ENCODE measurements at regions not wholly inside any gene's neighbourhood (a gene's known extent, or its start where the extent isn't known, plus 50 kb on each side); places are given as distances from the start of the nearest gene placed in this dataset.

- CTCF ChIA-PET = no interaction called here
- no peak overlapping the region for H3K27ac Mint-ChIP-seq
- H3K4me1 Mint-ChIP-seq (ENCODE audit: low read depth) = no peaks in the 10 kb centered on the region
- H3K27me3 Mint-ChIP-seq = peaks cover 8% of the 10 kb centered on the region
- no peak for ATAC-seq
- POLR2A ChIA-PET = no interaction called here
- intact Hi-C loops (cut with micrococcal nuclease) = no loop called here
- no peak for TF ChIP-seq CTCF (IDR thresholded peaks at IDR 0.05)
- DNase-seq = no peak
- H3K4me3 Mint-ChIP-seq = no peak overlapping the region
- no peaks in the 10 kb centered on the region for H3K9me3 Mint-ChIP-seq
- H3K36me3 Mint-ChIP-seq (ENCODE audit: low read depth) = no peaks in the 10 kb centered on the region
Observed at GRCh38 chr14:101020834-101021370, 117.4 kb upstream of the RTL1 start.

GRCh38 chr14:101022121-101022520 lies 118.6 kb upstream of the RTL1 start:
- intact Hi-C loops (cut with micrococcal nuclease) = no loop called here
- ChIA-PET CTCF (no interaction called here), POLR2A (no interaction called here)
- ATAC-seq = no peak
- DNase-seq = no peak
- no peak for TF ChIP-seq CTCF (IDR thresholded peaks at IDR 0.05)
- Mint-ChIP-seq H3K27ac (no peak overlapping the region), H3K4me1 (ENCODE audit: low read depth) (no peaks in the 10 kb centered on the region), H3K9me3 (no peaks in the 10 kb centered on the region), H3K27me3 (peaks cover 8% of the 10 kb centered on the region), H3K4me3 (no peak overlapping the region), H3K36me3 (ENCODE audit: low read depth) (no peaks in the 10 kb centered on the region)

- POLR2A ChIA-PET = no interaction called here
- H3K36me3 Mint-ChIP-seq (ENCODE audit: low read depth) = no peaks in the 10 kb centered on the region
- H3K4me3 Mint-ChIP-seq = no peak overlapping the region
- H3K27me3 Mint-ChIP-seq = peaks cover 8% of the 10 kb centered on the region
- TF ChIP-seq CTCF (IDR thresholded peaks at IDR 0.05) = no peak
- CTCF ChIA-PET = no interaction called here
- DNase-seq (no peak), ATAC-seq (no peak)
- H3K27ac Mint-ChIP-seq = no peak overlapping the region
- intact Hi-C loops (cut with micrococcal nuclease) = no loop called here
- H3K4me1 Mint-ChIP-seq (ENCODE audit: low read depth) = no peaks in the 10 kb centered on the region
- no peaks in the 10 kb centered on the region for H3K9me3 Mint-ChIP-seq
Observed at GRCh38 chr14:101022916-101023435, 119.5 kb upstream of the RTL1 start.

- H3K9me3 Mint-ChIP-seq = no peaks in the 10 kb centered on the region
- no peak for ATAC-seq
- no peak for TF ChIP-seq CTCF (IDR thresholded peaks at IDR 0.05)
- intact Hi-C loops (cut with micrococcal nuclease) = no loop called here
- DNase-seq = no peak
- H3K4me1 Mint-ChIP-seq (ENCODE audit: low read depth) = no peaks in the 10 kb centered on the region
- POLR2A ChIA-PET = no interaction called here
- no peaks in the 10 kb centered on the region for H3K36me3 Mint-ChIP-seq (ENCODE audit: low read depth)
- H3K27me3 Mint-ChIP-seq = peaks cover 8% of the 10 kb centered on the region
- no peak overlapping the region for H3K27ac Mint-ChIP-seq
- no peak overlapping the region for H3K4me3 Mint-ChIP-seq
- CTCF ChIA-PET = no interaction called here
Observed at GRCh38 chr14:101024686-101025085, 121.2 kb upstream of the RTL1 start.

GRCh38 chr14:101025131-101025530 lies 121.6 kb upstream of the RTL1 start:
- POLR2A ChIA-PET = no interaction called here
- H3K4me3 Mint-ChIP-seq = no peak overlapping the region
- H3K27ac Mint-ChIP-seq = no peak overlapping the region

More at GRCh38 chr14:101025131-101025530, 121.6 kb upstream of the RTL1 start:
- CTCF ChIA-PET = no interaction called here
- no peak for TF ChIP-seq CTCF (IDR thresholded peaks at IDR 0.05)
- intact Hi-C loops (cut with micrococcal nuclease) = no loop called here
- Mint-ChIP-seq H3K9me3 (no peaks in the 10 kb centered on the region), H3K4me1 (ENCODE audit: low read depth) (no peaks in the 10 kb centered on the region), H3K36me3 (ENCODE audit: low read depth) (no peaks in the 10 kb centered on the region), H3K27me3 (peaks cover 8% of the 10 kb centered on the region)
- ATAC-seq (no peak), DNase-seq (no peak)
